Activated CD4-positive, CD25-positive, alpha-beta regulatory T cell treated with anti-CD3 and anti-CD28 coated beads, Interleukin-2, amount 50 U/mL, for 24 hours (primary cell): ENCODE measurements at regions not wholly inside any gene's neighbourhood (a gene's known extent, or its start where the extent isn't known, plus 50 kb on each side); places are given as distances from the start of the nearest gene placed in this dataset.
"Not testable (repeated sequence)": the region's sequence is repeated elsewhere in the genome, so short reads cannot be mapped to it uniquely, and the experiment has no call there.

Source experiments
- ATAC-seq, 2 donors: fragments of 150-1000 bp; cut with Tn5 transposase; one replicate each; pipeline ENCODE4 v1.10.0; 2021; ENCODE audit warnings: mild to moderate bottlenecking in 1 of 2, moderate library complexity in 1 of 2

DNA sequence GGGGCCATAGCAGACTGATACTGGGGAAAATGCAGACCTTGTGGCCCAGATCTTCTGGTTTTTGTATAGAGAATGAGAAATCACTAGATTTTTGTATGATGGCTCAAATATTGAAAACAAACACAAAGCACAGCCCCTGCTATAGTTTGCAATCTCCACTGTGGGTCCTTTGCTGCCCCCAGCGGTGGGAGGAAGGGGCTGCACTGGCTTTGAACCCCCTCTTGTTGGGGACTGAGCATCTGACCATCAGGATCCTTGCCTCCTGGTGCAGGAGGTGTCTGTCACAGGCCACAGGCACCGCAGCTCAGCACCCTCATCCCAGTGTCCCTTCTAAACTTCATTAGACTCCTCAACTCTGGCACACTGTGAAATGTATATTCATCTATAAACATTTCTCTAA lies 252.3 kb downstream of the BCL2L11 start:
- not testable (repeated sequence) for ATAC-seq

GRCh38 chr2:111373989-111374388 lies 253.3 kb downstream of the BCL2L11 start:
- ATAC-seq: peak; percentile 72 to 78

DNA sequence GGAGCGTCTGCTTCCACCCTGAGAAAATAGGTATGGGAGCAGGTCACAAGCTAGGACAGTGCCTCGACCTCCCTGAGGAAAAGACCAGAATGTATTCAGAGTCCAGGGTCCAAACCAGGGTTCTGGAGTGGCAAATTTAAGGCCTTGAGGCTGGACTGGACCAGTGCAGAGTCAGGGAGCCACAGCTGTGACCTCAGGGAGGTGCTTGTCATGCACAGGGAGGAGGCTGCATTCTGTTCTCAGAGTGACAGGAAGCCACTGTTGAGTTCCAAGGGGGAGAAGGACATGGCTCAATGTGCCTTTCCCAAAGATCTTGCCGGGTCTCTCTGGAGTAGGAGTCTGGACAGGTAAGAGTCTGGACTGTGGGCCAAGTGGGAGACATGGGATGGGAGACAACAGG lies 254.0 kb downstream of the BCL2L11 start:
- ATAC-seq: not testable (repeated sequence)

DNA sequence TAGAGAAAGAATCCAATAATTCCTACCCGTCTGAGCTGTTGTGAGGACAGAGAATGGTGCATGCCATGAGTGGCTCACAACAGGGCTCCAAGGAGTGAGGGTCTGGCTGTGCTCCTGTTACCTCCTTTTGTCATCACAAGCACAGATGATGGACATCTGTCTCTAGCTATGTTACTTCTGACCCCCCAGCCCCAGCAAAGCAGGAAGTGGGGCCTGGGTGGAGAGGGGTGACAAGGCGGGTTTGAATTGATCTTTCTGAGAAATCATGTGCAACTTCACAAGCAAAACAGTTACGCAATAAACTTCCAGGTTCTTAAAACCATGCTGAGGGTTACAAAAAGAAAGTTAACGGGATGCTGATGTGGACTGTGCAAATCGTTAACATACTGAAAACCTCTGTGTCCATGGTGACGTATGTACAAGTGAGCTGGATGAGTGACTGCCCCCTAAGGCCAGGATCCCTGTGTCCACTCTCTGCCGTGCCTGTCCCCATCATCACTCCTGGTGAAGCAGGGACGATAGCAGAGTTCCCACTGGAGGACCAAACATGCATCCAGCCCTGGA lies 254.7 kb downstream of the BCL2L11 start:
- ATAC-seq: not testable (repeated sequence)

- ATAC-seq: not testable (repeated sequence)
Observed at GRCh38 chr2:111376272-111376970, 255.7 kb downstream of the BCL2L11 start.

GRCh38 chr2:111376971-111377352 lies 256.2 kb downstream of the BCL2L11 start:
- not testable (repeated sequence) for ATAC-seq

GRCh38 chr2:111377386-111377959 lies 256.8 kb downstream of the BCL2L11 start:
- ATAC-seq: not testable (repeated sequence)

DNA sequence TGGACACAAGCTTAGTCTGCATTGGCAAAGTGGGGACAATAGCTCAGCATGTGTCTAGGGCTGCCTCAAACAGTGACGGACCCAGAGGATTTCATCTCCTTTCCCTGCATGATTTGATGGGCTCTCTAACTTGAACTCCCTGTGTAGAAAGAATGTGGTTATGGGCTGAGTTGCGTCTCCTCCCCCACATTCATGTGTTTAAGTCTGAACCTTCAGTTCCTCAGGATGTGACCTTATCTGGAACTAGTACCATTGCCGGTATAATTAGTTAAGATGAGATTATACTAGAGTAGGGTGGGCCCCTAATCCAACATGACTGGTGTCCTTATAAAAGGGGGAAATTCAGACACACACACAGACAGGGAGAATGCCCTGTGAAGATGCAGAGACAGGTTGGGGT lies 257.6 kb downstream of the BCL2L11 start:
- ATAC-seq: not testable (repeated sequence)

DNA sequence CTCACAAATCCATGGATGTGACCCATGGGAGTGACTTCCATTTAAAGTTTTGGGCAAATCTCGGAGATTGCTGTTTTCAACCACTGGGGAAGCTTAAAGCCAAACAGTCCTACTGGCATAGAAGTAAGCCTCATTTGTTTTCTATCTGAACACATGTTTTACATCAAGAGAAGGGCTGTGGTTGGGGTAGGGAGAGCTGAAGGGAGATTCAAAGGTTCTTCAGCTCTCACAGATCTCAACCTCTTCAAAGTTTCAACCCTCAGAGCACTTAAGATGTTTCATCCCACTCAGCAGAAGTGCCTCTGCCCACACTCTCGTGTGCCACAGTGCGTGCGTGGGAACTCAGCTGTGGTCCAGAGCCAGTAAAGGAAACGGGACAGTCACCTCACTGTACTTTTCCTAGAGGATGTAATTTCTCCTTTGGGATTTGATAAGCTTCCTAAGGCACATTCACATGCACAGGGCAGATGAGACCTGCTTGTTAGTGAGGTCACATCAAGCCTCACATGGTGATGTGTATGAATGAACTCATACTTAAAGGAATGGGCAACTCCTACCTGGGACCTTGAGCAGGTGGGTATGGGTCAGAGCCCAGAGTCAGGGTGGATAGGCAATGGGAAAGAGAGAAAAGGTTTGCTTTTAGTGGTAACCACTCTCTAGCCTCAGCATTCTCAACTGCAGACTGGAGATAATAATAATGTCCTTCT lies 260.2 kb downstream of the BCL2L11 start:
- peak; percentile 53 to 69 for ATAC-seq

- ATAC-seq: peak in 1 of 2 donors; percentile 11
Observed at GRCh38 chr2:111381530-111382306, 261.0 kb downstream of the BCL2L11 start.

GRCh38 chr2:111382507-111382906 lies 261.8 kb downstream of the BCL2L11 start:
- not testable (repeated sequence) for ATAC-seq

DNA sequence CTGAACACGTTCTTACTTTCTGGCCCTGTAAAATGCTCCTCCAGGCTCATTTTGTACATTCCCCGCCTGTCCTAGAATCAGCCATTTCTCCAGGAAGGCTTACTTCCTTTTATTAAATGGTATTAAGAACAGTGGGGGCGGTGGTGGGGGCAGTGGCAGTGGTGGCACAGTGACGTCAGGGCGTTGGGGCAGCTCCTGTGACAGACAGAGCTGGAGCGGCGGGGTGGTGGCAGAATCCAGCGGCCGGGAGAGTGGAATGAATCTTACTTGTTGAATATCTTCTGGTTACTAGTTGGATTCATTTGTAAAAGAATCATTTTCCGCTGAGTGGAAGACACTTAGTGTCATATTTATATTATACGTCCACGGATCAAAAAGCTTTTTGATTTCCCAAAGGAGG lies 262.6 kb downstream of the BCL2L11 start:
- ATAC-seq: not testable (repeated sequence)

DNA sequence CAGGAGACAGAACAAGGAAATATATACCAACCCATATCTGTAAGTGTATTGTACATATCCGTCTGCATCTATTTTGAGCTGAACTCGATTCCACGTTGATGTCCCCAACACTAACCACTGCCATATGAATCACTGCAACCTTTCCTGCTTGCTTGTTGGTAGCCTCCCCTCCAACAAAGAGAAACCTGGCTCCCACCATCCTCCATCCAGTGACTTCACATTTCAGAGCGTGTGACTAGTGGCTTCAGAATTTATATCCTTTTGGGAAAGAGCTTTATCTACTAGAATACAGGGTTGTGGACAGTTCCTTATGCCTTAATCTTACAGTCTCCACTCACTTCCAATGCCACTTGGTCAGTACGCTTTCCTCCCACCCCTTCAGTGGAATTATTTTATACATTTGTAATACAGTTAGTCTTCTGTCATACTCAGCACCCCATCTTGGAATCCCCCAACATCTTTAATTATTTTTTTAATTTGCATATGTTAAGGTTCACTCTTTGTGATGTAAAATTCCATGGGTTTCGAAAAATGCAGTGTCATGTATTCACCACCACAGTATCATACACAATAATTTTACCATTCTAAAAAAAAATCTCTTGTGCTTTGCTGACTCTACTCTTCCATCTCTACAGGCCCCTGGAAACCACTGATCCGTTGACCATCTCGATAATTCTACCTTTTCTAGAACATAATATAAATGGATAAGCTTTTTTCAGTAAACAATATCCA lies 264.7 kb downstream of the BCL2L11 start:
- not testable (repeated sequence) for ATAC-seq

- ATAC-seq: not testable (repeated sequence)
Observed at GRCh38 chr2:111390605-111391004, 269.9 kb downstream of the BCL2L11 start.

DNA sequence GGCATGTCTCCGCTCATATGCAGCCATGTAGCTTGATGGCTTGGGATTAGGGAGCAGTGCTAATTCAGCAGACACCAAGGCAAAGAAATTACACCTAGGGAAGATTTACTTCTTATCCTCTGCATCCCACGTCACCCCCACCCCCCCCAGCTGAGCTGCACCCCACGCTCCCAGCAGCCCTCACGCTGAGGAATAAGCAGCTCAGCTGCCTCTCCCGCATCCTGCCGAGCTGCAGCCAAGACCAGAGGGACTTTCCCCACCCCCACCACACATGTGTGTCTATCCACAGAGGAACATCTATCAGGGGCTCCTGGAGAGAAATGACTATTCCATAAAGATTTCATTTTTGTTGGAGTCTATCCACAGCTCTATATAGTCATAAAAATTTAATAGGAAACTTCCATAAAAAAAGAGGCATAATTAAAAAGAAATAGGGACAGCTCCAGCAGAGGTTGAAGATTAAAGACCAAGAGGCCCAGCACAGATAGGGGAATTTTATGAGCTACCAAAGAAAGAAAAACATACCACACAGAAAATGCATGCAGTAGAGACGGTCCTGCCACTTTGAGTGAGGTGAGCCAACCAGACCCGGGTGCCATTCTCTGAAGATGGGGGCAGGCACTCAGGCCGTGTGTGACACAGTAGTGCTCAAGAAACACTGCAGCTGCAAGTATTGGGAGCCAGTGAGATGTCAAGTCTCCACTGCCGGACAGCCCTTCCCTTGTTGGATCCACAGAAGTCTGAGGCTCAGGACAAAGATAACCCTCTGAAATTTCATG lies 274.8 kb downstream of the BCL2L11 start:
- ATAC-seq: peak; percentile 89 to 90

GRCh38 chr2:111400598-111401253 lies 280.0 kb downstream of the BCL2L11 start:
- not testable (repeated sequence) for ATAC-seq

DNA sequence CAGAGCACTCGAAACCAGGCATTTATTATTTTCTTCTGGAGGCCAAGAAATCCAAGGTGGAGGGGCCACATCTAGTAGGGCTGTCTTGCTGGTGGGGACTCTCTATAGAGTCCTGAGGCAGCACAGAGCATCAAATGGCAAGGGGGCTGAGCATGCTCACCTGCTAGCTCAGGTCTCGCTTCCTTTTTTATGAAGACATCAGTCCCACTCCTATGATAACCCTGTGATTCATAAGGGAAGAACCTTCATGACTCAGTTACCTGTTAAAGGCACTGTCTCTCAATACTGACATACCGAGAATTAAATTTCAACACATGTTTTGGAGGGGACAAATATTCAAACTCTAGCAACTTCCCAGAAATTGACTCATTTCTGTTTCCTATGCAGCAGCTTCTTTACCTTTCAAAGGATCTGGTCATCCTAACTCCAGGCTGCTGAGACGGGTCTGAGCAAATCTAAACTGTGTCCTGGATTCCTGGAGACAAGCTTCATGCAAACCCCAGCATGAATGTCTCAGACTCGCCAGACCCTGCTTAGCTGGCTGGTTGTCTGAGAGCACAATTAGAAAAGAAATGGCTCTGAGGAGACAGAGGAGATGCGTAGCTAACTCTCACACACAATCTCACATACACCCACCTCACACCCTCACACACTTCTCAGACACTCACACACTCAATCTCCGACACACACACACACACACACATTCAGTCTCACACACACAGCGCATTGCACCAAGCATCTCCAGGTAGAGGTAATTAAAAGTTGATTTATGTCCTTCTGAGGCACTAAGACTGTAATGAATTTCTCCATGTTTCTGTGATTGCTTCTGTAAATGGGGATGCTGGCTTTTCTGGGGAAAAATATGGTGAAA lies 280.8 kb downstream of the BCL2L11 start:
- peak; percentile 85 to 86 for ATAC-seq

DNA sequence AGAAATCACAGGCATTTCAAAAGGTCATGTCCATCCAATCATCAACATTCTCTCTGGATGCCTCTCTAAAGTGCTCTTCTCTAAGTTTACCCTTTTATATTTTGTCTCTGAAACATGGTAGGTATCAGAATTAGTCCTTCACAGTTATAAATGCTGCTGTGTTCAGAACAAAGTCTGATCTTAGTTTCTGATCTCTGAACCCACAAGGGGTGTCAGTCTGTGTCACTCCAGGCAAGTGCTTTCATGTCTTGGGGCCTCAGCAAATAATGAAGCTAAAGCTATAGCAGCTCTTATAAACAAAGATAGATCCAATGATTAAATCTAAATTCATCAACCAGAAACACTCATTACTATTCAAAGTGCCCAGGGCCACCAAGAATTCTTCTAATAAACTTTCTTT lies 281.7 kb downstream of the BCL2L11 start:
- peak; percentile 76 to 77 for ATAC-seq

- not testable (repeated sequence) for ATAC-seq
Observed at GRCh38 chr2:111403287-111403686, 282.6 kb downstream of the BCL2L11 start.
